ENCODE measurements at regions not wholly inside any gene's neighbourhood (a gene's known extent, or its start where the extent isn't known, plus 50 kb on each side); places are given as distances from the start of the nearest gene placed in this dataset.

DNA sequence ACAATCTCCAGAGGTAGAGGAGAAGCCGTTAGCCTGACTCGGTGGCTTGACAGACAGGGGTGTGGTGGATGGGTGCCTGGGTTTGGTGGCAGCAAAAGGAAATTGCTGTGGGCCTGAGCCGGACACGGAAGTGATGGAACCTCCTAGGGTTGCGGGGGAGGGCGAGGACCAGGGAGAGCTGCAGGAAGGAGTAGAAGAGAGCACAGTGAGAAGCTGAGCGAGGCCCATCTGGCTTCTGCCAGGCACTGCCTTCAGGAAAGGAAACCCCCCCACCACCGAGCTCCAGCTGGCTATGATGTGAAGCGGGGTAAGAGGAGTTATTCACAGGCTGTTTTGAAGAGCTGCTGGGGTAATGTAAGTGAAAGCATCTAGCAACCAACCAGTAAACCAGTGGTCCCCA lies 134.6 kb downstream of the TSN start (continued):
- TF ChIP-seq, protein P1, sequence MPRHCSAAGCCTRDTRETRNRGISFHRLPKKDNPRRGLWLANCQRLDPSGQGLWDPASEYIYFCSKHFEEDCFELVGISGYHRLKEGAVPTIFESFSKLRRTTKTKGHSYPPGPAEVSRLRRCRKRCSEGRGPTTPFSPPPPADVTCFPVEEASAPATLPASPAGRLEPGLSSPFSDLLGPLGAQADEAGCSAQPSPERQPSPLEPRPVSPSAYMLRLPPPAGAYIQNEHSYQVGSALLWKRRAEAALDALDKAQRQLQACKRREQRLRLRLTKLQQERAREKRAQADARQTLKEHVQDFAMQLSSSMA (CRISPR knock-in tag; IDR thresholded peaks at IDR 0.05) = no peak

DNA sequence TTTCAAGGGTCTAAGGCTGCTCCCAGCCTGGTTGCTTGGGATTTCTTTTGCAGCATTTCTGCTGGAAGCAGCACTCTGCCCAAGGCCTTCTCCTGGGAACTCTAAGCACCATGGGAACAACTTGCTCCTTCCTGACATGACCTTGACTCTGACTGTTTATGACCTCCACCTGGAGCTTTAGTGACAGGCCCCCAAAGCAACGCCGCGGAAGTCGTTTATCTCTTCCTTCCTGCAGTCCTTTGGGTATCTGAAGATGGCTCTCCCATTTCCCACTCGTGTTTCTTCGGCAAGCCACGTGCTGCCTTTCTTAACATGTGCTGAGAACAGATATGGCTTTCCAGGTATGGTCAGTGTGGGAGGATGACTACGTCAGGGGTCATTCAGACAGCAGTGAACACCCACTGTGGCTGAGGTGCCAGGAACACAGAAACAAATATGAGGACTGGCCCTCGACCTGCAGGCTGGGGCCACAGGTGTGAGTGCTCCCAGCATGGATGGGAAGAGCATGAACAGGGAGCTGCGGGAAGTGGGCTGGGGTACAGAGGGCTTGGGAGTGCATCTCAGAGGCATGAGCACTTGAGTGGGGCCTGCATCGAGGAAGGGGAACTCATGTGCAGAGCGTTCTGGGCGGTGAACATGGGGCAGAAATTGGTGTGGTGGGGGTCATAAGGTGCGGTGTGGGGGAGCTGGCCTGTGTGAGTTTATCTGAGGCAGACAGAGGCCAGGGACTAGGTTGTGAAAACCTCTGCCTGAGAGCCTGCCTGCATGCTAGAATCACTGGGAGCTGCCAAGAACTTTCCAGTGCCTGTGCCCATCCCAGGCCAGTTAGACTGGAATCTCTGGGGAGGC lies 140.5 kb downstream of the TSN start:
- ChIA-PET POLR2A (no interaction called here), CTCF (ENCODE audit: low intra/inter-chr PET ratio) (no interaction called here)
- intact Hi-C loops (cut with micrococcal nuclease) = loop anchor here (1.0 to 10.0 kb wide), 3 partner anchors 85 to 559 kb away; no protein-coding TSS in a partner anchor
- TF ChIP-seq MYNN (IDR thresholded peaks at IDR 0.05) = no peak
- no peak for TF ChIP-seq MYNN (CRISPR knock-in tag; IDR thresholded peaks at IDR 0.05)
- TF ChIP-seq GABPB1 (CRISPR knock-in tag; IDR thresholded peaks at IDR 0.05) = no peak
- peak; percentile 50; the same call in 1 of the 2 replicates for TF ChIP-seq ARID1B (IDR thresholded peaks at IDR 0.05)
- no peak for TF ChIP-seq NCOA1 (IDR thresholded peaks at IDR 0.05; ENCODE audit: low read depth)
- TF ChIP-seq SAFB (IDR thresholded peaks at IDR 0.05; ENCODE audit: borderline replicate concordance, low read depth, low read length) = peak; percentile 23; the same call in 1 of the 2 replicates
- no peak for TF ChIP-seq ZNF780A (CRISPR knock-in tag; IDR thresholded peaks at IDR 0.05)
- TF ChIP-seq KDM1A (IDR thresholded peaks at IDR 0.05) = no peak
- peak; percentile 54 for TF ChIP-seq CXXC5 (CRISPR knock-in tag; IDR thresholded peaks at IDR 0.05)
- no peak for TF ChIP-seq NONO (IDR thresholded peaks at IDR 0.05; ENCODE audit: low read depth in 2 of 2, low read length in 1 of 2)
- TF ChIP-seq CBFA2T2 (conservative IDR thresholded peaks at IDR 0.05) = peak; percentile 43
- 0 out of 2 replicates have a peak, but pooled peaks have one; percentile 32 for TF ChIP-seq NCOR1 (IDR thresholded peaks at IDR 0.05)
- no peak for TF ChIP-seq KHSRP (IDR thresholded peaks at IDR 0.05)
- TF ChIP-seq ZNF12 (CRISPR knock-in tag; IDR thresholded peaks at IDR 0.05) = no peak
- peak; percentile 40; the same call in 1 of the 2 replicates for TF ChIP-seq ZNF263 (CRISPR knock-in tag; IDR thresholded peaks at IDR 0.05; ENCODE audit: borderline replicate concordance)
- TF ChIP-seq ZNF165 (CRISPR knock-in tag; IDR thresholded peaks at IDR 0.05; ENCODE audit: borderline replicate concordance) = no peak
- peak; percentile 84 for TF ChIP-seq L3MBTL2 (IDR thresholded peaks at IDR 0.05)
- peak; percentile 67 for TF ChIP-seq CBFA2T3 (IDR thresholded peaks at IDR 0.05)
- no peak for TF ChIP-seq ZFP1 (CRISPR knock-in tag; IDR thresholded peaks at IDR 0.05)

More for the DNA sequence above, 140.5 kb downstream of the TSN start:
- Histone ChIP-seq H3K4me2 (ENCODE audit: insufficient read depth, low read length) (peak overlapping the region; percentile 17; the same call in 1 of the 2 replicates), H3K79me2 (ENCODE audit: control insufficient read depth, insufficient read depth, low read length) (no peaks in the 10 kb centered on the region), H4K20me1 (replicated peaks; ENCODE audit: control insufficient read depth, insufficient read depth, low read length) (no peaks in the 10 kb centered on the region), H3K27ac (ENCODE audit: extremely low read depth, low read depth, low read length) (no peak overlapping the region; the same call in 2 of the 3 replicates), H3K36me3 (ENCODE audit: control insufficient read depth, insufficient read depth, low read length) (no peaks in the 10 kb centered on the region), H2AFZ (ENCODE audit: low read depth, low read length) (peak overlapping the region; percentile 69), H3K9me1 (ENCODE audit: control insufficient read depth, insufficient read depth, low read length) (no peaks in the 10 kb centered on the region), H3K27me3 (ENCODE audit: control insufficient read depth in 2 of 2, insufficient read depth in 2 of 2, low read length in 2 of 2) (peaks cover 3 to 7% of the 10 kb centered on the region in 2 experiments; a peak in 3 of 5 replicates), H3K9me3 (replicated peaks; ENCODE audit: control insufficient read depth, insufficient read depth, low read depth, low read length) (no peaks in the 10 kb centered on the region), H3K4me3 (no peak overlapping the region), H3K9ac (ENCODE audit: insufficient read depth in 1 of 2, low read depth in 2 of 2, low read length in 2 of 2) (peak overlapping the region in 1 of 2 experiments; percentile 61; a peak in 1 of 4 replicates), H3K4me1 (replicated peaks in 1 of 2; ENCODE audit: control insufficient read depth in 2 of 2, insufficient read depth in 2 of 2, low read length in 2 of 2) (peaks cover 13 to 17% of the 10 kb centered on the region in 2 experiments; a peak in 4 of 5 replicates)
- DNase-seq (ENCODE audit: extremely low read depth in 1 of 4, low spot score in 3 of 4) (peak; percentile 22 to 56 (median 36)), FAIRE-seq (peak; percentile 84), ATAC-seq (peak; percentile 69)
- BruUV-seq (replicated peaks) = no TSS peak
- in situ Hi-C loops (cut with MboI) = no loop called here
- WGBS (ENCODE audit: insufficient coverage, low coverage, missing lambda C conversion rate) = 3% methylated on average over 14 of the region's 14 CpGs
